GM18907 (cell line): ENCODE measurements at regions not wholly inside any gene's neighbourhood (a gene's known extent, or its start where the extent isn't known, plus 50 kb on each side); places are given as distances from the start of the nearest gene placed in this dataset.

ENCODE experiments used
- ATAC-seq: cut with Tn5 transposase; IDR thresholded peaks from one replicate; pipeline ENCODE4 v1.9.1; 2021; ENCODE audit warnings: mild to moderate bottlenecking, moderate library complexity; ENCODE audit not compliant: unreplicated experiment

DNA sequence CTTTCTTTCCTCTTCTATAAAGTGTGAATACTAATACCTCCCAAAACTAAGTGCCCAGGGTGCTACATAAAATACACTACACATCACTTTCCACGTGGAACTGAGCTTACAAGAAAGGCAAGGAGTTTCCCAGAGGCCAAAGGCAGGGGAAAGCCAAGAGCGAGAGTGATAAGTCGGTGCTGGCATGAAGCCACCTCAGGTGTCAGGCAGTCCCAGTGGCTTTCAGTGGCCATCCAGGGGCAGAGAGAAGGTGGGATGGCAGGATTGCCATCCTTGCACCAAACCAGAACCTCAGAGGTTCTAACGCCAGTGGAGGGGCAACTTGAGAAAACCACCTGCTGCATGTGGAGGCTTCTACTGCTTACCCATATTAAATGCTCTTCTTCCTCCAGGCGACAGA is 79.7 kb upstream of the DIO3 start:
- no peak for ATAC-seq

DNA sequence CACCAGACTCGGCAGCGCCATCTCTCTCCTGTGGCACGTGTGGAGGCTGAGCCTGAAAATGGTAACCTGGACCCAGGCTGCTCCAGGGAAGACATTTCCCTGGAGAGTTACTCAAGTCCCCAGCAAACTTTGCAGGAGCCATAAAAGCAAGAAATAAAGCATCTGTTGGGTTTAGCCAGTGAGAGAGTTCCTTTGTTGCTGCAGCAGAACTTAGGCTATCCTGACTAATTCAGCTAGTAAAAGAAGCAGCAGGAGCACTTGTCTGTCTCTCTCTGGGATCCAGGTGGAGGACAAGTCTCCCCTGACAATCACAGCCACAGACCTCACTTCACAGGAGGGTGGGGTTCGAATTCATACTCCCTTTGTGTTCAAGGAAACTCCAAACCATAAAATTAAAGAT is 79.2 kb upstream of the DIO3 start:
- no peak for ATAC-seq

DNA sequence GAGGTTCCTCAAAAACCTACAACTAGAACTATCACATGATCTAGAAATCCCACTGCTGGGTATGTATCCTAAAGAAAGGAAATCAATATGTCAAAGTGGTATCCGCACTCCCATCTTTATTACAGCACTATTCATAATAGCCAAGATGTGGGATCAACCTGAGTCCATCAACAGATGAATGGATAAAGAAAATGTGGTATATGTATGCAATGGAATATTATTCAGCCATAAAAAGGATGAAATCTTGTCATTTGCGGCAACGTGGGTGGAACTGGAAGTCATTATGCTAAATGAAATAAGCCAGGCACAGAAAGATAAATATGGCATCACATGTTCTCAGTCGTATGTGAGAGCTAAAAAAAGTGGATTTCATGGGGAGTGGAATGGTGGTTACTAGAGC is 77.5 kb upstream of the DIO3 start:
- ATAC-seq, result no peak

DNA sequence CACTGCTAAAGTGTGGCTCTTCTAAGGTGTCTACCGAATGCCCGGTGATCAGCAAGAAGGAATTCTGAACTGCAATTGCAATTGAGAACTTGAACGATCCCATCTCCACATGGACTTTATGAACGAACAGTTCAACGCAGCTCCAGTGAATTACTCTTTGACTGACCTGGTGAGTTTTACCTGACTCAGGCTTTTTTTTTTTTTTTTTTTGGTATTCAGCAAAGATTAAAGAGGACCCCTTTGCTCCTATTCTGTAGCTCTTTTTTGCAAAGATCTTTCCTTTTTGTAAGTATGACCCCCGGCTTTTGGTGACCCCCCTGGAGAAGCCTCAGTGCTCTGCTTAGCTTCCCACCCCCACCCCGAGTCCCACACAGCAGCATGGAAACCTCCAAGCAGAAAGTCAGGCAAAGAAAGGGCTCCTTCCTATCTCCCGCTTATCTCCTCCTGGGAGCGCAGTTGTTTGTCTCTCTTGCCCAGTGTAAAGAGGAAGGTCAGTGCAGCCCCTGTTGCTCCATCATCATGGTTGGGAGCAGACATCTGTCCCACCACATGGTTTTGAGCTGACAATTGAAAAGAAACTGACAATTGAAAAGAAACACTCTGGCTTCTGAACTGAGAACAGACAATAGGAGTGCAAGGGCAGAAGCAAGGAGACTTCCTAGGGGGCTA is 72.1 kb upstream of the DIO3 start:
- ATAC-seq, result no peak

GRCh38 chr14:101490771-101491170 is 70.5 kb upstream of the DIO3 start:
- no peak for ATAC-seq

DNA sequence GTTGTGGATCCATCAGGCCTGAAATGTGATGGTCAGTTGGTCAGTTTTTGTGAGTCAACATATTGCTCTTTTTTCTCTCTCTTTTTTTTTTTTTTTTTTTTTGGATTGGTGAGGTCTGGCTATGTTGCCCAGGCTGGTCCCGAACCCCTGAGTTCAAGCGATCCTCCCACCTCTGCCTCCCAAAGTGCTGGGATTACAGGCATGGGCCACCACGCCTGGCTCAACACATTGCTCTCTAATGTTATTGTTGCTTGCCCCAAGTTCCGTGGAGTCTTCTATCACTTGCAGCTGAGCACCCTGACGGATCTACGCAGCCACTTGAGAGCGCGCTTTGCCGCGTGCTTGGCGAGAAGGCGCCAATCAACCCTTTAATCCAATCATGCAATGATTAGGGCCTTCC is 69.5 kb upstream of the DIO3 start:
- no peak for ATAC-seq

DNA sequence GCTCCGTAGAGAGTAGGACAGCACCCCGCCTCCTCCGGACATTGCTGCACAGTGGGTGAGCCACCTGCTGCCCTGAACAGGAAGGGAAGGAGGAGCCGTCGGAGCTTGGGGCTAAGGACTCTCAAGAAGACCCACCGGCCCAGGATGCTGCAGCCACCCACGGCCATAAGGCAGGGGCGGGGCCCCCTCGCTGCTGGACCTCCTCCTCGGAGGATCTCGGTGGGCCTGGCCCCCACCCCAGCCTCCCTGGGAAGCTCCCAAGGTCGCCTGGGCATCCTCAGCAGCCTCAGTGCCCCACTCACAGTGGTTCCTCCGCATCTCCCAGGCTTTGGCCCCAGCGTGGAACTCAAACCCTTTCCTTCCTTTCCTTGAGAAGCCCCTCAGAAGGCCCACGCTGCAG is 68.6 kb upstream of the DIO3 start:
- no peak for ATAC-seq

- no peak for ATAC-seq
Observed at GRCh38 chr14:101494826-101495225, 66.5 kb upstream of the DIO3 start.

DNA sequence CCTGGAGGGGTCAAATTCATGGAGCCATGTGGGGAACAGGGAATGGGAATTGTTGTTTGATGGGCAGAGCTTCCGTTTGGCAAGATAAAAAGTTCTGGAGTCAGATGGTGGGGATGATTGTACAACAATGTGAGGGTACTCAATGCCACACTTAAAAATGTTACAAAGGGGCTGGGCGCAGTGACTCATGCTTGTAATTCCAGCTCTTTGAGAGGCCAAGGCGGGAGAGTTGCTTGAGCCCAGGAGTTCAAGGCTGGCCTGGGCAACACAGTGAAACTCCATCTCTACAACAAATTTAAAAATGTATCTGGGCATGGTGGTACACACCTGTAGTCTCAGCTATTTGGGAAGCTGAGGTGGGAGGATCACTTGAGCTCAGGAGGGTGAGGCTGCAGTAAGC is 66.0 kb upstream of the DIO3 start:
- no peak for ATAC-seq

GRCh38 chr14:101495827-101496775 is 65.2 kb upstream of the DIO3 start:
- no peak for ATAC-seq

DNA sequence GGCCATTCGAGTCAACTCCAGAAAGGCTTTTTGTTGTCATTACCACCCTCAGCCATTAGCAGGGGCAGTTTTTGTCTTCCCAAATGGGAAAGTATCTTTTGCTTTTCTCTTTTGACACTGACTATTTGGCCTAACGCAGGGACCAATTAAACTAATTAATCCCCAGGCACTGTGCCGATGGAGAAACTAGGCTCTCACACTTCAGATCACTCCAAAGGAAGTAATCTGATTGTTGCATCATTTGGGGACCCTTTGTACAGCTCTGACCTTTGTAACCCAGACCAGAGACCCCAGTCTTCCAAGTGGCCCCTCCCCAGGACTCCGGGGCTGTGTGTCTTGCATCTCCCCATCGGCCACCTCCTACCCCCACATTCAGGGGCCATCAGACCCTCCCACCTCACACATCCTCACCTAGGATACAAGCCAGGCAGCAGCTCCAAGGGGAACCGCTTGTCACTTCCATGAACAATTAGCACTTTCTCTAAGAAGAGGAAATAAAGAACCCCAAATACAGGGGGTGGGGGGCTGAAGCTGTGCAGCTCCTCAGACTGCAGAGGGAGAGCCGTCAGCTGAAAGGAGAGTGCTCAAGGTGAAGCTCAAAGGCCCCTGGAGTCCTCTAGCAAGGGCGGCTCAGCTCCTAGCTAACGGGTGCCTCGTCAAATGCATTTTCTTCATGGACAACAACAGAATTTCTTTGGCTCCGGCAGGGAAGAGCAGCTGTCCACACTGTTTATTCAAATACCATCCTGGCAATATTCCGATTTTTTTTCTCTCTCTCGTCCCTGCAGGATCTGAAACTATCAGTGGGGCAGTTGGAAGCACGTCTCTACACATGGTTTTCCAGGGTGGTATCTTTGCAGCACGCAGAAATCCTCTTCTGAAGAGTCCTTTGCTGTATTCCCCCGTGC is 64.3 kb upstream of the DIO3 start:
- ATAC-seq, result no peak

DNA sequence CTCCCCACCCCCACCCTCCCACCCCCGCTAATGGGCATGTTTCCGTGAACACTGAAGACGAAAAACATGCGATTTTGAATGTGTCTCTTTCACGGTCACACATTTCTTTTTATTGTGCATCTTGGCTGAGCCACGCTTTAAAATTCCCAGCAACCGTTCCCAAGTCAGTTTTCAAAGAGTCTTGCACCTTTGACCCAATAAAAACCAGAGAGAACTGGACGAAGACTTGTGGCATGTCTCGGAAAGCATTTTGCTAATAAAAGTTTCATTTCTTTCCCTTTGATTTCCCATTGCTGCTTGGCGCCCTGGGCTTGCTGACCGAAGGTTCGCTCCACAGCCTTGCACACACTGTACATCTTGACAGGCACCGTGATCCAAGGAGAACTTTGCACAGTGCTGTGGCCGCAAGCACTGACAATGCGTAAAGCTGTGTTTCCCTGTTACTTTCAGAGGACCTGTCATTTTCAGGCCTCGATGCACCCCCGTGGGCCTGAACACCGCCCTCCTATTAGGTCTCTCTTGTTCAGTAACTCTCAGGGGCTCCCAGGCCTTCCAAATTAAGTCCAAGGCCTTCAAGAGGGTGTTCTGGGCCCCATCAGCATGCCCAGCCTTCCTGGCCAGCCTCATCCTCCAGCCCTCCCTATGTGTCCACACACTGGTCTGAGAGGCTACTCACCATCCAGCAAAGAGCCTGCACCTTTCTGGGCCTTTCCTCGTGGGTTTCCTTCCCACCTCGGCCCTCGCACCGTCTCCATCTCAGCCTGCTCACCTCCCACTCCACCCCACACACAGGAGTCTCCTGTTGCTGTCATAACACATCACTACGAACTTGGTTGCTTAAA is 63.4 kb upstream of the DIO3 start:
- no peak for ATAC-seq

- ATAC-seq, result no peak
Observed at GRCh38 chr14:101498526-101498860, 62.8 kb upstream of the DIO3 start.

DNA sequence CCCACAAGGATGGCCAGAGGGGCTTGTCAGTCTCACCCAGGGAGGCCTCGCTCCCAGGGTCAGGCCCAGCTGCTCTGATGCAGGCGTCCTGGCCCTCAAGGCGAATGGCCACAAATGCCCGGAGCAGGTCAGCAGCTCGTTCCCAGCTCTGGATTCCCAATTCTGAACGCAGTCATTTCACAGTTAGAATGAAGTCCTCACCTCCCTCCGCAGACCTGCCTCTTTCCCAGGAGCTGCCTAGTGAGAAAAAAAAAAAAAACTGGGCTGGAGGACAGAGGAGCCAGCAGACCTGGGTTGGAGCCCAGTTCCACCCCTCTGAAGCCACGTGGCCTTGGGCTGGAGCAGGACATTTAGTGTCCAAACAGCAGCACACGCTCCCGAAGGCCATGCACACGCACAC is 62.2 kb upstream of the DIO3 start:
- ATAC-seq, result no peak

DNA sequence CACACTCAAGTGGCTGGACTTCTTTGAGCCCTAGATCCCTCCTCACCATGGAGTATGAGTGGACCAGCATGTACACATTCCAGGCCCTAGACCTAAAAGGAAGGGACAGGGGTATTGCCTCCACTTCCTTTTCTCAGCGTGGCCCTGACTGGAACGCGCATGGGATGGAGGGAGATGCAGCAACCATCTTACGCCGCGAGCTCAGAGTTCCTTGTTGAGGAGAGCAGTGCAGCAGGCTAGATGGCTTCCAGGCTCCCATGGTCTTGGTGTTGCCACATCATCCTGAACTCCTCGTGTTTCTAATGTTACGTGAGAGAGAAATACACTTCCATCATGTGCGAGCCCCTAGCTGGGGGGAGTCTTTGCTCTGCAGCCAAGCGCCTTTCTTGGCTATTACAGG is 61.8 kb upstream of the DIO3 start:
- ATAC-seq, result no peak

DNA sequence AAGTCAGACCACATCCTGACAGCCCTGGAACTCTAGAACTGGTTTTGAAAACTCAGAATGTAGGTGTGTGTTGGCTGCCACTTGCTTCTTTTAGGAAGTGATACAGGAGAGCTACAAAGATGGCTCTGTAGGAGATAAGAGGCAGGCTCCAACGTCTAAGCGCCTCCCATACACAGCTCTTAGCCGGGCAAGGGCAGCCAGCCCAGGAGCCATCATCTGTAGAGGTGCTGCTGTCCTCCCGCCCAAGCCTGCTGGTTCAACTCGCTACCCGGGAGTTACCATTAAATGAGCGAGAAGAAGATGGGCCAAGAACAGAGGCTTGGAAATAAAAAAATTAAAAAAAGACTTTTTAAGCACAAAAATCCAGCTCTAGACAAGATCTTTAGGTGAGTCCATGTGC is 61.2 kb upstream of the DIO3 start:
- ATAC-seq, result no peak

DNA sequence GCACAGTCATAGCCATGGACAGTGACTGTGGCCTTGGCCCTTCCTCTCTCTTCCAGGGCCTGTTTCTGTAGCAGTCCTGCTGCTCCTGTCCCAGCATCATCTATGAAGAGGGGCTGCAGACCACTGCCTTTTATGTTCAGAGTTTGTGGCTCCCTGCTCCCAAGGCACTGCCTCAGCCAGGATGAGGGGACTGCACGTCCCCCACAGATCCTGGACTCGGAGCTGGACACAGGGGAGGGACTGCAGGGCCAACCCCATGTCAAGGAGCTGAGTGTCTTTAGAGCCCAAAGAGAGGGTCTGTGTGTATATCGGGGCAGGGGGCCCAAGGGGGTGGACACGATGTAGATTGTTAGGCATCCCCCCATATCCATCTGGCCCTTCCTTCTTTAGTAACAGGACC is 60.6 kb upstream of the DIO3 start:
- no peak for ATAC-seq

- no peak for ATAC-seq
Observed at GRCh38 chr14:101501341-101501740, 60.0 kb upstream of the DIO3 start.

DNA sequence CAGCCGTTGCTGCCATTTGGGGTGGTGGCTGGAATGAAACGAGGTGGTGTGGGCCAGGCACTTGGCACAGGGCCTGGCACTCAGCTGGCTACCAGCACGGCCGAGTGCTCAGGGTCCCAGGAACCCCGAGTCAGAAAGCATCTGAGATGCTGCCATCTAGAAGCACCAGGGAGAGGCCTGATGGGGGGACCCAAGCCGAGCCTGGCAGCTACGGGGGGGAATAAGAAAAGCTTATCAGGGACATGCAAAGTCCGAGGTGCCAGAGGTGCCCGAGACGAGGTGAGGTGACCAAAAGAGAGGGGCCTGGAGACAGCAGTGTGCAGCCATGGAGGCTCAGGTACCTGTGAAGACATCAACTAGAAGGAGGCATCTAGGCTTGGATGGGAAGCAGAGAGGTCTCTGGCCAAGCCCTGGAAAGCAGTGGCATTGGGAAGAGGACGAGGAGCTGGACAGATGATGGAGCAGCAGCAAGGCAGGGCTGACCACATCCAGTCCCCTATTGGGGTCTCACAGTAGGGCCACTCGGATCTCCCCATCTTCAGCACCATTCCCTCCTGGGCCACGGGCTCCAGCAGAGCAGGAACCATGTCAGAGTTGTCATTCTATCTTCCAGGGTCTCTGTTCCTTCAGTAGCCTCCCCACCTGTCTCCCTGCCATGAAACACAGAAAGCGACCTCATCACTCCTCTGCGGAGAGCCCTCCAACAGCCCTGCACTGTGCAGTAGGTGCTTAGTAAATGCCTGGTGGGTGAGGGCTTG is 59.3 kb upstream of the DIO3 start:
- ATAC-seq, result no peak
